ENCODE measurements at regions not wholly inside any gene's neighbourhood (a gene's known extent, or its start where the extent isn't known, plus 50 kb on each side); places are given as distances from the start of the nearest gene placed in this dataset.

DNA sequence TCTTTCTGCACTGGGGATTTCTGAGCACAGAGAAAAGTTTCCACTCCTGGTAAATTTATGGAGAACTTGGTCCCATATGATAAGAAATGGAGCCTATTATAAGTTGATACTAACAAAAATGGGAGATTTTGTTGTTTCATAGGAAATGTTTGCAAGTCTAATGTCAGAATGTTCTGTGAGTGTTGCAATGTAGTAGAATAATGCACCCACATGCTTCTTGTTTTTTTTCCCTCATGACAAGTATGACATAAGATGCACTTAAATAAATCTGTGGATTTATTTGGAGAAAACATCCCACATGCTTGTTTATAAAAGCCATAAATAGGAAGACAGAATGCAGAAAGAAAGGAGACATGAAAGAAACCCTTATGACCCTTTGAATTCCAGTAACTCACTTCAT, 50.8 kb upstream of the KCNJ6 start:
- H3K4me2 ChIP-seq (ENCODE audit: low read length) = no peak overlapping the region
- no peak overlapping the region for H3K9ac ChIP-seq (ENCODE audit: low read depth, low read length)
- H3K9me3 ChIP-seq (replicated peaks; ENCODE audit: low read length) = no peaks in the 10 kb centered on the region
- H3K4me1 ChIP-seq (ENCODE audit: control insufficient read depth, insufficient read depth, low read length) = no peaks in the 10 kb centered on the region
- peaks cover 54% of the 10 kb centered on the region for H3K27me3 ChIP-seq (ENCODE audit: control insufficient read depth, insufficient read depth, low read length)
- no peaks in the 10 kb centered on the region for H3K36me3 ChIP-seq (ENCODE audit: insufficient read depth, low read length)
- H3K4me3 ChIP-seq (ENCODE audit: low read length) = no peak overlapping the region

DNA sequence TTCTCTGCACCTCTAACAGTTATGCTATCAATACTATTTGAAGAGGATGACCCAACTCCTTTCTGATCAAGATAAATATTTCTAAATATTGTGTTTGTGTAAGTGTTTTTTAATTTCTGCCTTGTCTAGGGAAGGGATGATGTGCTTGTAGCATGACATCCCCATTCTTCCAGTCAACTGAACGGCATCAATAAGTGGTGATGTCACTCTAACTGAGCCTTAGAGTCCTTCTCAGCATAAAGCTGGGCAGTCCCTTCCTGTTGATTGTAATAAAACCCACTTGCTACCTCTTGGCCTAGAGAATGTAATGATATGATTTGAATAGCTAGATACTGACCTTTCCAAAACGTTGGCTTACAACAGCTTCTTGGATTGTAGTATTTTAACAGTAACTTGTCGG, 52.5 kb upstream of the KCNJ6 start:
- H3K9ac ChIP-seq (ENCODE audit: low read depth, low read length) = no peak overlapping the region
- H3K36me3 ChIP-seq (ENCODE audit: insufficient read depth, low read length) = no peaks in the 10 kb centered on the region
- H3K27me3 ChIP-seq (ENCODE audit: control insufficient read depth, insufficient read depth, low read length) = peaks cover 63% of the 10 kb centered on the region
- H3K9me3 ChIP-seq (replicated peaks; ENCODE audit: low read length) = no peaks in the 10 kb centered on the region
- no peak overlapping the region for H3K4me3 ChIP-seq (ENCODE audit: low read length)
- no peaks in the 10 kb centered on the region for H3K4me1 ChIP-seq (ENCODE audit: control insufficient read depth, insufficient read depth, low read length)
- H3K4me2 ChIP-seq (ENCODE audit: low read length) = no peak overlapping the region

DNA sequence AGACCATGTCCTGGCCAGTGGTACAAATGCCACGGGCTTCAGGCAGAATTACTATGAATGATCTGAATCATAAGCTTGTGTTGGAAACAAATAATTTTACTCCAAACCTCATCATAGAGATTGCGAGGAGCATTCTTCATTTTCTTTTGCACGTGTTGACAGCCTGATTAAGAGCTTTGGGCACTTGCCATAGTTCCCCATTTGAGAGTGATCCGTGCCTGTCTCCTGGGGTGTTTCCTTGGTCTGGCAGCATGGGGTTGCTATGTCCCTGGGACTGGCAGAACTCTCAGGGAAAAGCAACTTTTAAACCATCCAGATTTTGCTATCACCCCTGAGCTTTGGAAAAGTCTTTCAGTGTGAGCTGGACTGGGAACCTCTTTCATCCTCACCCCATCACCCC, 54.3 kb upstream of the KCNJ6 start:
- no peak overlapping the region for H3K4me2 ChIP-seq (ENCODE audit: low read length)
- no peaks in the 10 kb centered on the region for H3K9me3 ChIP-seq (replicated peaks; ENCODE audit: low read length)
- no peaks in the 10 kb centered on the region for H3K4me1 ChIP-seq (ENCODE audit: control insufficient read depth, insufficient read depth, low read length)
- H3K36me3 ChIP-seq (ENCODE audit: insufficient read depth, low read length) = no peaks in the 10 kb centered on the region
- no peak overlapping the region for H3K9ac ChIP-seq (ENCODE audit: low read depth, low read length)
- no peak overlapping the region for H3K4me3 ChIP-seq (ENCODE audit: low read length)
- peaks cover 70% of the 10 kb centered on the region for H3K27me3 ChIP-seq (ENCODE audit: control insufficient read depth, insufficient read depth, low read length)

DNA sequence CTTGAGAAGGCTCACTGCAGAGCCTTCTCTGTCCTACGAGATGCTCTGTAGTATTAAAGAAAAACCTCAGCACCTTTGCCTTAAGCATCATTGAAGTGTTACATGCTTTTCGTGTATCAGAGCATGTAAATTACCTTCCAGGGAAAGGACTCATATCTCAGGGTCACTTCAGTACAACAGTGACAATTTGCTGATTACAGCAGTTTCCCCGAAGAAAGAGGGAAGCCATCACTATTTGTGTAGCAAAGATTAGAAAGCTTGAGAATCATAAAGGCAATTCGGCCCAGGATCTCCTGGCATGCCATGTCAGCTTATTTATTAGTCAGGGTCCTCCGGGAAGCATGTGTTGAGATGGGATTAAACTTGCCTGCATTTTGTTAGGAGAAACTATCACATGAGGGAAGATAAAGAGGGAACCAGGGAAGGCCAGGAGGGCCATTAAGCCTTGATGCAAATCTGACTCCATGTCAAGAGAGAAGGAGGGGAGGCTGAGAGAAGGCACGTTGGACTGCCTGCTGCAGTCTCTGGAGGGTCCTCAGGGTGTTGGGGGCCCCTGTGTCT, 55.2 kb upstream of the KCNJ6 start:
- H3K9ac ChIP-seq (ENCODE audit: low read depth, low read length) = no peak overlapping the region
- H3K36me3 ChIP-seq (ENCODE audit: insufficient read depth, low read length) = no peaks in the 10 kb centered on the region
- H3K4me1 ChIP-seq (ENCODE audit: control insufficient read depth, insufficient read depth, low read length) = no peaks in the 10 kb centered on the region
- H3K4me2 ChIP-seq (ENCODE audit: low read length) = no peak overlapping the region
- H3K4me3 ChIP-seq (ENCODE audit: low read length) = no peak overlapping the region
- H3K27me3 ChIP-seq (ENCODE audit: control insufficient read depth, insufficient read depth, low read length) = peaks cover 62% of the 10 kb centered on the region
- no peaks in the 10 kb centered on the region for H3K9me3 ChIP-seq (replicated peaks; ENCODE audit: low read length)

DNA sequence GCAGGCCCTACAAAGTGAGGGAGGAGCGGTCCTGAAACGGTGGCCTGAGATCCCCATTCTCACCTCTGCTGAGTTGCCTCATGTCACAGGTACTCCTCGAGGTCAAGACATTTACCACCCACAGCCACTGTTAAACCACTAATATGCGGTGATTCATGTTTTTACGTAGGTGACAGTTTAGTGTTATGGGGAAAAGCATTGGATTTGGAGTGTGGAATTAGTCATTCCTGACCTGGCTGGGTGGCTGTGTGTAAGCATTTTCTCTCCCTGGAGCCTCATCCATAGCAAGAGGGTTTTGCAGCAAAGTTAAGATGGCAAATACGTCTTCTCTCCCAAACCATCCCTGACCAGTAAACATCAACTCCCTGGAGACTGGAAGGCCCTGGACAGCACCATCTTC, 57.8 kb upstream of the KCNJ6 start:
- Histone ChIP-seq H3K4me1 (ENCODE audit: control insufficient read depth, insufficient read depth, low read length) (no peaks in the 10 kb centered on the region), H3K36me3 (ENCODE audit: insufficient read depth, low read length) (no peaks in the 10 kb centered on the region), H3K4me3 (ENCODE audit: low read length) (no peak overlapping the region), H3K9ac (ENCODE audit: low read depth, low read length) (no peak overlapping the region), H3K9me3 (replicated peaks; ENCODE audit: low read length) (no peaks in the 10 kb centered on the region), H3K27me3 (ENCODE audit: control insufficient read depth, insufficient read depth, low read length) (peaks cover 70% of the 10 kb centered on the region), H3K4me2 (ENCODE audit: low read length) (no peak overlapping the region)

DNA sequence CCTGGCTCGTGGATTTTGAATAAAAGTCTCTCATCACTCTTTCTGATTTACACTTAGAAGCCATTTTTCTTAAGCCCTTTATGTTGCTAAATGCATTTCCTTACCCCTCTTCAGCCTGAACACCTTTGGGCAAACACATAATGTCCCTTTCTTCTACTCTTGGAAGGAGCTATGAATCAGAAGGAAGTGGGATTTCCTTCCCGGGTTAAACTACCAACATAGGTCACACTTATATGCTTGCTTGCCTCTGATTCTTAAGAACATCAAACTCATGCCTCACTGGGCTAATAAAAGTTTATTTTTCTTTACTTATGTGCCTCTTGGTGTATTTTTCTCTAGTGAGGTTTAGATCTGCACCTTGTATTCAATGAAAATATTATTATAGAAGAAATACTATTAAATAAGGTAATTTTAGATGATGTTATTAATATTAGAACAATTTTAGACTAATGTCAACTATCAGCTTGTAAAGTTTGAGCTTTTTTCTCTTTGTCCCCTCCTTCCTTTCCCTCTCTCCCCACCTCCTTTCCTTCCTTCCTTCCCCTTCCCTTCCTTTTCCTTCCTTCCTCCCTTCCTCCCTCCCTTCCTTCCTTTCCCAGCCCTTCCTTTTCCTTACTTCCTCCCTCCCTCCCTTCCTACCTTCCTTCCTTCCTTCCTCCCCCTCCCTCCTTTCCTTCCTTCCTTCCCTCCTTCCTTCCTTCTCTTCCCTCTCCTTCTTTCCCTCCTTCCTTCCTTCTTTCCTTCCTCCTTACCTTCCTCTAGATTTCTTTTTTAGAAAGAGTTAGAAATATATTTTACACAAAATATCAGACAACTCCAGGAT, 66.5 kb upstream of the KCNJ6 start:
- H3K4me2 ChIP-seq (ENCODE audit: low read length) = no peak overlapping the region
- H3K9me3 ChIP-seq (replicated peaks; ENCODE audit: low read length) = no peaks in the 10 kb centered on the region
- no peaks in the 10 kb centered on the region for H3K4me1 ChIP-seq (ENCODE audit: control insufficient read depth, insufficient read depth, low read length)
- peaks cover 45% of the 10 kb centered on the region for H3K27me3 ChIP-seq (ENCODE audit: control insufficient read depth, insufficient read depth, low read length)
- H3K9ac ChIP-seq (ENCODE audit: low read depth, low read length) = no peak overlapping the region
- no peak overlapping the region for H3K4me3 ChIP-seq (ENCODE audit: low read length)
- no peaks in the 10 kb centered on the region for H3K36me3 ChIP-seq (ENCODE audit: insufficient read depth, low read length)

DNA sequence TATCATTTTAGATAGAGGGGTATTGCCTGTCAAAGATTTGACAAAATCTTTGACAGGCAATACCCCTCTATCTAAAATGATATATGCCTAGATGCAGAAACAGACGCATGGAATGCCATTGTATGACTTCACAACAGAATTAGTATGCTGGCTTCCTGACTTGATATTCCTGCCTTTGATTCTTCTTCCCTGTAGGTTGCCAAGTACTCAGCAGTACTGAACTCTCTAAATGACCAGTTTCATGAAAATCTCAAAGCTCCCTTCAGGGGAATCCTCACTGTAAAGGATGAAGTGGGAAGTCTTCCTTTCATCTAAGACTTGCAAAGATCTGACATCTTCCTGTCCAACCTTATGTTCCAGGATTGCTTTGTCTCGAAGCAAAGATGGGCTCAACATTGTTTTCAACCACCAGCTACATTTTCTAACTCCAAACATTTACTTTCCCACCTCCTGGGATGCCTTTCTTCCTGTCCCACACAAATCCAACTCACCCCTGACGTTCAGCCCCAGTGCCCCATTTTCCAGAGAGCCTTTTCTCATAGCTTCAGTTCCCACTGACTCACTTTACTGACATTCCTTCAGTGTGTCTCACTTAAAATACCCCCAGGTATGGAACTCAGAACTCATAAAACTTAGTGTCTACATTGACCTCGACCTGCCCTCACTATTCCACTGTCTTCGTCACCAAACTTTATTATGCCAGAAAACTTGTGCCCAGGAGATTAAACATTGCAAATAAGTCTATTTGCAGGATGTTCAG, 67.3 kb upstream of the KCNJ6 start:
- no peaks in the 10 kb centered on the region for H3K9me3 ChIP-seq (replicated peaks; ENCODE audit: low read length)
- no peaks in the 10 kb centered on the region for H3K4me1 ChIP-seq (ENCODE audit: control insufficient read depth, insufficient read depth, low read length)
- H3K36me3 ChIP-seq (ENCODE audit: insufficient read depth, low read length) = no peaks in the 10 kb centered on the region
- H3K4me2 ChIP-seq (ENCODE audit: low read length) = no peak overlapping the region
- H3K27me3 ChIP-seq (ENCODE audit: control insufficient read depth, insufficient read depth, low read length) = peaks cover 43% of the 10 kb centered on the region
- H3K9ac ChIP-seq (ENCODE audit: low read depth, low read length) = no peak overlapping the region
- no peak overlapping the region for H3K4me3 ChIP-seq (ENCODE audit: low read length)

DNA sequence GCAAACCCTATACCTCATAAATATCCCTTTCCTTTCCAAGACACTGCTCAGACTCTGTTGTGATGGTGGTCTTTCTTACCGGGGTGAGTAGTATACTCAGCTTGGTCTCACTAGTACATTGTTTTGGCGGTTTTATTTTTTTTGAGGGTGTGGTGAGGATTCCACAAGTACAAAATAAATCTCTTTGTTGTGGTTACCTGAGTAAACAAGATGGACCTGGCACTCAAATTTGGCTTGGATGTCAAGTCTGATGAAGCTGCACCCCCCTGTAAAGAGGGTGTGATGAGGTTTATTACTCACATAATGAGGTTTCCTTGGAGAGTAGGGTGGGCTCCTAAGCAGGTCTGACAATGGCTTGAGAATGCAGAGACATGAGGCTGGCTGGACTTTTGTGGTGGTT, 68.2 kb upstream of the KCNJ6 start:
- Histone ChIP-seq H3K9ac (ENCODE audit: low read depth, low read length) (no peak overlapping the region), H3K27me3 (ENCODE audit: control insufficient read depth, insufficient read depth, low read length) (peaks cover 40% of the 10 kb centered on the region), H3K4me1 (ENCODE audit: control insufficient read depth, insufficient read depth, low read length) (no peaks in the 10 kb centered on the region), H3K4me2 (ENCODE audit: low read length) (no peak overlapping the region), H3K4me3 (ENCODE audit: low read length) (no peak overlapping the region), H3K9me3 (replicated peaks; ENCODE audit: low read length) (no peaks in the 10 kb centered on the region), H3K36me3 (ENCODE audit: insufficient read depth, low read length) (no peaks in the 10 kb centered on the region)

DNA sequence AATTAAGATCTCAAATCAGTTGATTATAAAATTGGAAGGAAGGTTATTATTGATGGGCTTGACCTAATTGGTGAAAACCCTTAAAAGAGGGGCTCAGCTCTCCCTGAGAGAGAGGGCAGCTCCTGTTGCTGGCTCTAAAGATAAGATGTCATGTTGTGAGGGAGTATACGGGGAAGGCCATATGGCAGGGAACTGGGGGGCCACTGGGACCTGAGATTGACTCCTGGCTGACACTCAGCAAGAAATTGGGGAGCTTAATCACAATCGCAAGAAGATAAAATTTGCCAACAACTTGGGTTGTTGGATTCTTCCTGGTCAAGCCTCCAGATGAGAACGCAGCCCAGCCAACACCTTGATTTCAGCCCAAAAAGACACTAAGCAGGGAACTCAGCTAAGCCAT, 69.7 kb upstream of the KCNJ6 start:
- Histone ChIP-seq H3K4me3 (ENCODE audit: low read length) (no peak overlapping the region), H3K4me2 (ENCODE audit: low read length) (no peak overlapping the region), H3K9ac (ENCODE audit: low read depth, low read length) (no peak overlapping the region), H3K9me3 (replicated peaks; ENCODE audit: low read length) (no peaks in the 10 kb centered on the region), H3K4me1 (ENCODE audit: control insufficient read depth, insufficient read depth, low read length) (no peaks in the 10 kb centered on the region), H3K36me3 (ENCODE audit: insufficient read depth, low read length) (no peaks in the 10 kb centered on the region), H3K27me3 (ENCODE audit: control insufficient read depth, insufficient read depth, low read length) (peaks cover 44% of the 10 kb centered on the region)

DNA sequence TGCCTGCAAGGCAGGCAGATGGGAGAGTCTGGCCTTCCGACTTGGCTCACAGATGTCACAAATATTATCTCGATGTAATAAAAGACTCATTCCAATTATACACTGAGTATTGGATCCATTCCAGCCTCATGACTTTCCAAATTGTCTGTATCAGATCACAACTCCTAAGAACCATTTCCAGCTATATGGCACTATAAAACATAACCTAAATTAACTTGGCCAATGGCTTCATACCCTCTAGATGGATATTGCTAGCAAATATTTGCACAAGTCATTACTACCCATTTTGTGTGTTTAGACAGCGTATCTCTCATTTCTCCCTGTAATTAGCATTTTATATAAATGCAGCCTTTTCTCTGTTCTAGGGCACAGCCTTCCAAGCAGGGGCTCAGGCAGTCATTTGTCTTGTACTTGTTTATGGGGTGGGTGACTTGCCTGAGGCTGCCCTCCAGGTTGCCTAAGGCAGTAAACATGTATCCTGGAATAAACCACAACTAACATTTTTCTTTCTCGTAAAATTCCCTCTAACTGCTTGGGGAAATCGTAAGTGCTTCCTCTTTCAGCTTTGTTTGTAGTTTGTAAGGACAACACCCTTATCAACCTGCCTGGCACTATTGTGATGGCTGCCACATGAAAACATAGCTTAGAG, 70.6 kb upstream of the KCNJ6 start:
- H3K4me3 ChIP-seq (ENCODE audit: low read length) = no peak overlapping the region
- no peaks in the 10 kb centered on the region for H3K36me3 ChIP-seq (ENCODE audit: insufficient read depth, low read length)
- peaks cover 47% of the 10 kb centered on the region for H3K27me3 ChIP-seq (ENCODE audit: control insufficient read depth, insufficient read depth, low read length)
- no peak overlapping the region for H3K9ac ChIP-seq (ENCODE audit: low read depth, low read length)
- H3K4me2 ChIP-seq (ENCODE audit: low read length) = no peak overlapping the region
- H3K4me1 ChIP-seq (ENCODE audit: control insufficient read depth, insufficient read depth, low read length) = no peaks in the 10 kb centered on the region
- H3K9me3 ChIP-seq (replicated peaks; ENCODE audit: low read length) = no peaks in the 10 kb centered on the region

DNA sequence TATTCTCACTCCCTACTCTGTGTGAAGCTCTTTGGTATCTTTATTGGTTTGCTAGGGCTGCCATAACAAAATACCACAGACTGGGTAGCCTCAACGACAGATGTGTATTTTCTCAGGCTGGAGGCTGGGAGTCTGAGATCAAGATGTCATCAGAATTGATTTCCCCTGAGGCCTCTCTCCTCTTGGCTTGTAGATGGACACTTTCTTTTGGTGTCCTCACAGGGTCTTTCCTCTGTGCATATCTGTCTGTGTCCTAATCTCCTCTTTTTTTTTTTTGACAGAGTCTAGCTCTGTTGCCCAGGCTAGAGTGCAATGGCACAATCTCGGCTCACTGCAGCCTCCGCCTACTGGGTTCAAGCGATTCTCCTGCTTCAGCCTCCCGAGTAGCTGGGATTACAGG, 71.4 kb upstream of the KCNJ6 start:
- Histone ChIP-seq H3K9ac (ENCODE audit: low read depth, low read length) (no peak overlapping the region), H3K27me3 (ENCODE audit: control insufficient read depth, insufficient read depth, low read length) (peaks cover 50% of the 10 kb centered on the region), H3K9me3 (replicated peaks; ENCODE audit: low read length) (no peaks in the 10 kb centered on the region), H3K4me2 (ENCODE audit: low read length) (no peak overlapping the region), H3K36me3 (ENCODE audit: insufficient read depth, low read length) (no peaks in the 10 kb centered on the region), H3K4me1 (ENCODE audit: control insufficient read depth, insufficient read depth, low read length) (no peaks in the 10 kb centered on the region), H3K4me3 (ENCODE audit: low read length) (no peak overlapping the region)

Data from skeletal muscle satellite cell (primary cell).